Trophoblast cell (in vitro differentiated cells and primary cell): ENCODE measurements at regions not wholly inside any gene's neighbourhood (a gene's known extent, or its start where the extent isn't known, plus 50 kb on each side); places are given as distances from the start of the nearest gene placed in this dataset.

Experiments
- DNase-seq, 2 donors: peaks; one replicate each; pipeline ENCODE4 v3.0.0-alpha.2; 2016
- H2AFZ ChIP-seq: 2 replicates; pipeline ENCODE4 v1.6.1; 2013; ENCODE audit warnings: low read length, moderate library complexity, mild to moderate bottlenecking; ENCODE audit not compliant: insufficient read depth, poor library complexity
- H2AK5ac ChIP-seq: 2 replicates; pipeline ENCODE4 v1.6.1; 2013; ENCODE audit warnings: mild to moderate bottlenecking, low read length
- H2BK120ac ChIP-seq: 2 replicates; pipeline ENCODE4 v1.6.1; 2013; ENCODE audit warnings: low read length, mild to moderate bottlenecking, moderate library complexity; ENCODE audit not compliant: insufficient read depth, poor library complexity
- H2BK12ac ChIP-seq: 2 replicates; pipeline ENCODE4 v1.6.1; 2013; ENCODE audit warnings: mild to moderate bottlenecking, low read length, moderate library complexity
- H2BK5ac ChIP-seq: 2 replicates; pipeline ENCODE4 v1.6.1; 2013; ENCODE audit warnings: low read length, low read depth, moderate library complexity, mild to moderate bottlenecking; ENCODE audit not compliant: poor library complexity
- H3K14ac ChIP-seq: 2 replicates; pipeline ENCODE4 v1.6.1; 2013; ENCODE audit warnings: mild to moderate bottlenecking, low read length
- H3K18ac ChIP-seq: 2 replicates; pipeline ENCODE4 v1.6.1; 2013; ENCODE audit warnings: mild to moderate bottlenecking, low read length
- H3K23ac ChIP-seq: 2 replicates; pipeline ENCODE4 v1.6.1; 2013; ENCODE audit warnings: low read length
- H3K27ac ChIP-seq: 2 replicates; pipeline ENCODE4 v1.5.1; 2013; ENCODE audit warnings: low read depth, mild to moderate bottlenecking, inconsistent platforms, low read length, moderate library complexity
- H3K27me3 ChIP-seq: 2 replicates; pipeline ENCODE4 v1.6.1; 2013; ENCODE audit warnings: inconsistent platforms, mild to moderate bottlenecking, low read length, moderate library complexity; ENCODE audit not compliant: insufficient read depth
- H3K36me3 ChIP-seq, 2 experiments: 1 replicate in 1 of 2; 2 replicates in 1 of 2; pipeline ENCODE4 v1.6.1; 2013; ENCODE audit warnings: low read length in 2 of 2, mild to moderate bottlenecking in 2 of 2, moderate library complexity in 1 of 2; ENCODE audit not compliant: insufficient read depth in 2 of 2, control insufficient read depth in 1 of 2
- H3K4ac ChIP-seq: 2 replicates; pipeline ENCODE4 v1.6.1; 2013; ENCODE audit warnings: low read depth, mild to moderate bottlenecking, low read length, moderate library complexity
- H3K4me1 ChIP-seq, 2 experiments: 1 replicate in 1 of 2; 2 replicates in 1 of 2; pipeline ENCODE4 v1.6.1; 2013; ENCODE audit warnings: low read length in 2 of 2, mild to moderate bottlenecking in 2 of 2, moderate library complexity in 1 of 2; ENCODE audit not compliant: insufficient read depth in 2 of 2, control insufficient read depth in 1 of 2
- H3K4me2 ChIP-seq: 2 replicates; pipeline ENCODE4 v1.6.1; 2013; ENCODE audit warnings: inconsistent platforms, mild to moderate bottlenecking, low read length, moderate library complexity
- H3K4me3 ChIP-seq: 2 replicates; pipeline ENCODE4 v1.5.1; 2013; ENCODE audit warnings: mild to moderate bottlenecking, low read depth, low read length, inconsistent platforms
- H3K79me1 ChIP-seq: one replicate; pipeline ENCODE4 v1.6.1; 2013; ENCODE audit warnings: low read length
- H3K79me2 ChIP-seq: 2 replicates; pipeline ENCODE4 v1.6.1; 2013; ENCODE audit warnings: low read length, mild to moderate bottlenecking; ENCODE audit not compliant: control insufficient read depth, insufficient read depth, poor library complexity
- H3K9ac ChIP-seq: 2 replicates; pipeline ENCODE4 v1.6.1; 2013; ENCODE audit warnings: mild to moderate bottlenecking, low read length
- H3K9me3 ChIP-seq: 2 replicates; pipeline ENCODE4 v1.6.1; 2013; ENCODE audit warnings: low read depth, mild to moderate bottlenecking, control low read depth, inconsistent platforms, low read length; ENCODE audit not compliant: insufficient read depth
- H4K12ac ChIP-seq: 2 replicates; pipeline ENCODE4 v1.6.1; 2013; ENCODE audit warnings: low read depth, mild to moderate bottlenecking, low read length, moderate library complexity
- H4K8ac ChIP-seq: 2 replicates; pipeline ENCODE4 v1.6.1; 2013; ENCODE audit warnings: low read depth, mild to moderate bottlenecking, low read length, moderate library complexity
- H4K91ac ChIP-seq: one replicate; pipeline ENCODE4 v1.6.1; 2013; ENCODE audit warnings: low read depth, mild to moderate bottlenecking, low read length, moderate library complexity
- WGBS: extraction: QIAGEN DNeasy Blood & Tissue Kit; methylation state at CpG from one replicate; pipeline ENCODE4 v1.1.7; 2013; ENCODE audit warnings: missing lambda C conversion rate; ENCODE audit not compliant: insufficient read length, insufficient coverage; ENCODE audit errors: extremely low coverage; 5-methylcytosine and 5-hydroxymethylcytosine counted together

DNA sequence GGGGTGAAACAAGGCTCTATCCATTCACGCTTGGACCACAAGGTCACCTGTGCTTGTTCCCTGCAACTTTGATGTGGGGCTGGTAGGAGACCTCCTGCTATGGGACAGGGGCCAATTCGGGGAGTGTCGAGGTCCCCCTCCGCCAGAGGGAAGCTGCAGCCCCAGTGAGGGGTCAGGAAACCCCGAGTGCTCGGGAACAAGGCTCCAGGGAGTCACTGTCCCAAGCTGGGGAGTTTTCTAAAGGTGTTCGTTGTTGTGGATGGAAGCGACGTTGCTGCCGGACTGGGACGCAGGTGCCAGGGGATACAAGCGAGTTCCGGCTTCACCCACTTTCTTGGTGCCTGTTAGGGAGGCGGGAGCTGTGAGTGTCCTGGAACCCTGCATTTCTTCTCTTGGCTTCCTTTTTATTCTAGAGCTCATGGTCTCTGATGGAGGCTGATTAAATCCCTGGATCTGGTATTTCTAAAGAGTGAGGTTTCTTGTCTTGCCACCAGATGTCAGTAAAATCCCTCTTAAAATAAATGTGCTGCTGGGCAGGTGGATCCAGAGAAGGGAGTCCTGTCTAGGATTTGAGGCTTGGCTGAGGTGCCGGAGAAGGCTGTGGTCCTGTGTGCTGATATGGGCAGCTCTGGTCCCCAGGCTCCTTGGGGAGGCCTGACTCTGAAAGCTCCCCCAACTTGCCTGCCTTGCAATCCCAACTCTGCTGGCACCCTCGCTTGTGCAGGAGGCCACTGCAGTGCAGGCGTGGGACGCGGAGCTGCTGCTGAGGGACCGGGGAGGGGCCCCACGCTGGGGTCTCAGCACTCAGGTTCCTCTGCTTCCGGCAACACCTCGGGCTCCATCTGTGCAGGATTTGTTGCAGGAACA is 153.9 kb downstream of the TEX29 start:
- H3K79me2 ChIP-seq = no peaks in the 10 kb centered on the region
- no peaks in the 10 kb centered on the region for H3K4me1 ChIP-seq
- H3K14ac ChIP-seq = no peak overlapping the region
- no peak overlapping the region for H2BK5ac ChIP-seq
- no peaks in the 10 kb centered on the region for H3K27me3 ChIP-seq
- WGBS = no CpG with 5 or more reads among the region's 23 CpGs
- no peak overlapping the region for H3K27ac ChIP-seq
- H4K8ac ChIP-seq = no peak overlapping the region
- H3K79me1 ChIP-seq = no peaks in the 10 kb centered on the region
- no peaks in the 10 kb centered on the region for H3K36me3 ChIP-seq
- no peak overlapping the region for H3K4me3 ChIP-seq
- H3K23ac ChIP-seq = no peak overlapping the region
- H2AK5ac ChIP-seq = no peak overlapping the region
- no peak overlapping the region for H4K91ac ChIP-seq
- DNase-seq = peak; percentile 16 to 70
- H3K9me3 ChIP-seq = peaks cover 2% of the 10 kb centered on the region
- no peak overlapping the region for H3K9ac ChIP-seq
- H3K18ac ChIP-seq = no peak overlapping the region
- no peak overlapping the region for H2BK12ac ChIP-seq
- H2BK120ac ChIP-seq = no peak overlapping the region
- no peak overlapping the region for H4K12ac ChIP-seq
- H2AFZ ChIP-seq = no peak overlapping the region
- H3K4me2 ChIP-seq = no peak overlapping the region
- H3K4ac ChIP-seq = no peak overlapping the region

DNA sequence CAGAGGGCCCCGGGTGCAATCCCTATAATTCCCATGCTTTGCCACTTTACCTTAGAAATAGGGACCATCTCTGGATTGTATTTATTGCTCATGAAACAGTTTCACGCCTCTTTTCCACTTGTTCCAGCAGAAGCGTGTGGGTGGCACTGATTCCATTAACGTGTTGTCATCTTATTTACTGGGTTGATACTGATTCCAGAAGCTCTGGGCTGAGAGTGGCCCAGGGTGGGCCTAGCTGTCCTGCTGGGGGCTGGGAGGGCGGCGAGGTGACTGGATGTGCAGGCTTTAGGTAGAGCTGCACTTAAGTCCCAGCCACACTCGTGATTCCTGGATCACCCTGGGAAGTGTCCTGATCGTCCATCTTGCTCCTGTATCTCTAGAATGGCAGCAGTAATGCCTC is 155.0 kb downstream of the TEX29 start:
- Histone ChIP-seq H3K36me3 (no peaks in the 10 kb centered on the region), H3K9me3 (no peaks in the 10 kb centered on the region), H4K8ac (no peak overlapping the region), H3K9ac (no peak overlapping the region), H3K4me2 (no peak overlapping the region), H3K79me2 (no peaks in the 10 kb centered on the region), H3K23ac (no peak overlapping the region), H3K79me1 (no peaks in the 10 kb centered on the region), H3K4ac (no peak overlapping the region), H3K14ac (no peak overlapping the region), H4K12ac (no peak overlapping the region), H3K4me3 (no peak overlapping the region), H3K27ac (no peak overlapping the region), H2BK12ac (no peak overlapping the region), H2BK120ac (no peak overlapping the region), H2AK5ac (no peak overlapping the region), H2AFZ (no peak overlapping the region), H4K91ac (no peak overlapping the region), H3K18ac (no peak overlapping the region), H3K27me3 (no peaks in the 10 kb centered on the region), H2BK5ac (no peak overlapping the region), H3K4me1 (no peaks in the 10 kb centered on the region)
- WGBS = no CpG with 5 or more reads among the region's 8 CpGs
- no peak for DNase-seq

DNA sequence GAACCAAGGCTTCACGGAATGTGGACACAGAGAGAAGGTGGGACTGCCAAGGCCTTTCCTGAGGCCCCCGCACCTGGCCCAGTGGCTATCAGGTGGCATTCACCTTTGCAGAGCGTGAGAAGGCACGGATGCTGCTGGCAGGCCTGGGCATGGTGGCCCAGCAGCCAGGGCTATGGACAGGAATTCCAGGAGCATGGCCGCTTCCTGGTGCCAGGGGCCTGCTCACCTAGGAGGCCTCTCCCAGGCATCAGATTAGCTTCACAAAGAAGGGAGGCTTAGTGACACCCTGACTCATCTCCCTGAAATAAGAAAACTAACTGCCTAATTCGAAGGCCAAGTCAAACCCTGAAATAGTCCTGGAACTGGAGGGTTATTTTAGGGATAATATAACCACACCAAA is 155.8 kb downstream of the TEX29 start:
- no peaks in the 10 kb centered on the region for H3K27me3 ChIP-seq
- no peak overlapping the region for H3K9ac ChIP-seq
- H2BK5ac ChIP-seq = no peak overlapping the region
- no peaks in the 10 kb centered on the region for H3K36me3 ChIP-seq
- no peak overlapping the region for H3K14ac ChIP-seq
- WGBS = no CpG with 5 or more reads among the region's 6 CpGs
- H3K4me2 ChIP-seq = no peak overlapping the region
- no peak overlapping the region for H4K8ac ChIP-seq
- no peak overlapping the region for H3K18ac ChIP-seq
- H2AFZ ChIP-seq = no peak overlapping the region
- H3K4ac ChIP-seq = no peak overlapping the region
- no peak overlapping the region for H3K23ac ChIP-seq
- H3K4me3 ChIP-seq = no peak overlapping the region
- H2AK5ac ChIP-seq = no peak overlapping the region
- H4K91ac ChIP-seq = no peak overlapping the region
- no peak overlapping the region for H2BK120ac ChIP-seq
- no peaks in the 10 kb centered on the region for H3K4me1 ChIP-seq
- DNase-seq = no peak
- no peak overlapping the region for H3K27ac ChIP-seq
- no peaks in the 10 kb centered on the region for H3K9me3 ChIP-seq
- H3K79me1 ChIP-seq = no peaks in the 10 kb centered on the region
- H4K12ac ChIP-seq = no peak overlapping the region
- H3K79me2 ChIP-seq = no peaks in the 10 kb centered on the region
- H2BK12ac ChIP-seq = no peak overlapping the region

DNA sequence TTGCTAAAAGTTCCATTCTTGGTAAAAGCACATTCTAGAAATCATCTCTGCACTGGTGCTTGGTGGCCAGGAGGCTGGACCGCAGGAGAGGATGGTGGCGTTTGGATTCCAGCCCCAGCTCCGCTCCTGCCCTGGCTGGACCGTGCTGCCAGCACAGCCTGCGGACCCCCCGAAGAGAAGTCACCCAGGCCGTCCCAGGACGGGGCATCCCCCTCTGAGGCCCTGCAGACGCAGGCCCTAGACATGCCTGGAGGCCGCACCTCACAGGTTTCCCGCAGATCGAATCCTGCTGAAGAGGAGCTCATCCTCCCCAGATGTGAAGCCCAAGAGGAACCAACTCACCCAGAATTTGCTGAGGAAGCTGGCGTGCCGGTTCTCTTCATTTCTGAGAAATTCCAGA is 159.0 kb downstream of the TEX29 start:
- Histone ChIP-seq H2BK12ac (no peak overlapping the region), H3K14ac (no peak overlapping the region), H2BK120ac (no peak overlapping the region), H2AFZ (no peak overlapping the region), H3K9me3 (no peaks in the 10 kb centered on the region), H3K36me3 (no peaks in the 10 kb centered on the region), H2AK5ac (no peak overlapping the region), H2BK5ac (no peak overlapping the region), H4K91ac (no peak overlapping the region), H3K79me2 (no peaks in the 10 kb centered on the region), H3K27ac (no peak overlapping the region), H4K8ac (no peak overlapping the region), H3K4me2 (no peak overlapping the region), H3K4ac (no peak overlapping the region), H3K4me3 (no peak overlapping the region), H3K79me1 (no peaks in the 10 kb centered on the region), H3K9ac (no peak overlapping the region), H3K27me3 (no peaks in the 10 kb centered on the region), H3K18ac (no peak overlapping the region), H3K23ac (no peak overlapping the region), H4K12ac (no peak overlapping the region), H3K4me1 (no peaks in the 10 kb centered on the region)
- no CpG with 5 or more reads among the region's 14 CpGs for WGBS
- no peak for DNase-seq
